ENCODE measurements at regions not wholly inside any gene's neighbourhood (a gene's known extent, or its start where the extent isn't known, plus 50 kb on each side); places are given as distances from the start of the nearest gene placed in this dataset.

GRCh38 chr17:83160443-83161297, 81.3 kb downstream of the METRNL start:
- Mint-ChIP-seq H3K27ac (no peak overlapping the region), H3K4me1 (ENCODE audit: low read depth) (peaks cover 6% of the 10 kb centered on the region), H3K4me3 (no peak overlapping the region), H3K36me3 (ENCODE audit: low read depth) (no peaks in the 10 kb centered on the region), H3K9me3 (no peaks in the 10 kb centered on the region), H3K27me3 (peaks cover 14% of the 10 kb centered on the region)
- no peak for ATAC-seq
- TF ChIP-seq CTCF (IDR thresholded peaks at IDR 0.05): no peak
- CTCF ChIA-PET: no interaction called here
- intact Hi-C loops (cut with micrococcal nuclease): no loop called here
- DNase-seq: no peak
- POLR2A ChIA-PET: no interaction called here

DNA sequence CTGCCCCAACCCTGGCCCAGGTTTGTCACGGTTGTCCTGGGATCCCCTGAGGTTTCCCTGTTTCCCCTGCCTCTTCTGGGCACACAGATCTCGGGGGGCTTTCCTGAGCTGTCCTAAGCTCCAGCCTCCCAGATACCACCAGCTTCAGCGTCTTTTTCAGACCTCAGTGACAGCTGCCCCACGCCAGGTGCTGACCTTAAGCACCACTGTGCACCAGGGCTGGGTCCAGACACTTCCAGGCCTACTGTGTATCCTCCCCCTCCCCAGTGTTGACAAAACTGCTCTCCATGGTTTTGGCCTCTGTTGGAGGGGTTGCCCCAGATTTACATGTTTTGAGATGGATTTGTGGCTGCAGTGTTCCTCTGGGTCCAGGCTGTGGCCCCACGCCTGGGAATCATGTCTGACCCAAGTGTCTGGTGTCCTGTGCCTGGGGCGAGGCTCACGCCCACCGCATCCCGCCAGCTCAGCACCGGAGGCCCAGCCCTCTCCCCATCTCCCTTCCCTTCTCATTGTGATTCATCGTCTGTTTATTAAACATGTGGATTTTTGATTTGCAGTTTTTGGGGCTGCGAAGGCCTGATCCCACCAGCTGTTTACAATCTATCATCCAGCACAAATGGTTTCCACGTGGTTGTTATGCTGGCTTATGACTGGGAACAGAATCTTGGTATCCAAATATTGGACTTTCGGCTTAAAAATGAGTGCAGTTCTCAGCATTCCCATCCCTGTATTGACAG, 82.1 kb downstream of the METRNL start:
- no peak overlapping the region for H3K27ac Mint-ChIP-seq
- DNase-seq (no peak), ATAC-seq (no peak)
- no peaks in the 10 kb centered on the region for H3K4me1 Mint-ChIP-seq (ENCODE audit: low read depth)
- no peak overlapping the region for H3K4me3 Mint-ChIP-seq
- CTCF ChIA-PET: no interaction called here
- no peaks in the 10 kb centered on the region for H3K36me3 Mint-ChIP-seq (ENCODE audit: low read depth)
- intact Hi-C loops (cut with micrococcal nuclease): no loop called here
- no peak for TF ChIP-seq CTCF (IDR thresholded peaks at IDR 0.05)
- H3K9me3 Mint-ChIP-seq: no peaks in the 10 kb centered on the region
- POLR2A ChIA-PET: interaction anchor here (1.0 kb wide), 1 partner anchor 144 kb away, joined by 3 read pairs; no protein-coding TSS in a partner anchor
- H3K27me3 Mint-ChIP-seq: peaks cover 8% of the 10 kb centered on the region

DNA sequence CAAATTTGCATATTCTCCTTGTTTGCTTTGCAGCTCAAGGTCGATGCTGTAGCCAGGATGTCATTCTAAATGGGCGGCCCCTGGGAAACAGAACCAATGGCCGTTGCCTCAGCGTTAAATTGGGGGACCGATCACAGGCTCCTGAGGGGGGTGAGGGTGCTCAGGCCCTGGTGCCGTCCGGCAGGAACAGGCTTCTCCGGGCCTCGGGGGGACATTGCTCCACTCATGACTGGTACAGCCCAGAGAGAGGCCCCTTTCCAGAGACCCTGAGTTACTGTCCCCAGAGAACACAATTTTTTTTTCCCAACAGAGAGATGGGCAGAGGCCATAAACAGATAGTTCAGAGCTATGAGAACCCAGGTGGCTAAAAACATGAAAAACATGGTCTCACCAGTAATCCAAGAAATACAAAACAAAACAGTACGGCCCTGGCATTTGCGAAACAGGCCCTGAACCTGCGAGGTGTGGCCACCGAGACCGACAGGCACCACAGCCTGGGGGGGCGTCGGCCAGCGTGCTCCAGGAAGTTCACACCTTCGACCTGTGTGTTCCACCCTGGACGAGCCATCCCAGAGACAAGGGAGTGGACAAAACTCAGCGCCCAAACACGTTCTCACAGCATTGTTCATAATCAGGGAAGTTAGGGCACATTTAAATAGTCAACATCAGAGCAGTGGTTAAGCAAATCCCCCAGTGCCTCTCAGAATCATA, 82.8 kb downstream of the METRNL start:
- Mint-ChIP-seq H3K9me3 (peaks cover 4% of the 10 kb centered on the region), H3K36me3 (ENCODE audit: low read depth) (no peaks in the 10 kb centered on the region), H3K4me1 (ENCODE audit: low read depth) (no peaks in the 10 kb centered on the region), H3K27ac (no peak overlapping the region), H3K4me3 (no peak overlapping the region), H3K27me3 (peaks cover 13% of the 10 kb centered on the region)
- no peak for ATAC-seq
- POLR2A ChIA-PET: interaction anchor here (1.0 kb wide), 1 partner anchor 145 kb away, joined by 3 read pairs; no protein-coding TSS in a partner anchor
- intact Hi-C loops (cut with micrococcal nuclease): no loop called here
- CTCF ChIA-PET: no interaction called here
- no peak for TF ChIP-seq CTCF (IDR thresholded peaks at IDR 0.05)
- no peak for DNase-seq

GRCh38 chr17:83164490-83164889, 85.1 kb downstream of the METRNL start:
- no peak for TF ChIP-seq CTCF (IDR thresholded peaks at IDR 0.05)
- Mint-ChIP-seq H3K4me3 (no peak overlapping the region), H3K4me1 (ENCODE audit: low read depth) (no peaks in the 10 kb centered on the region), H3K27ac (no peak overlapping the region), H3K36me3 (ENCODE audit: low read depth) (no peaks in the 10 kb centered on the region), H3K27me3 (peaks cover 16% of the 10 kb centered on the region), H3K9me3 (peaks cover 6% of the 10 kb centered on the region)
- intact Hi-C loops (cut with micrococcal nuclease): no loop called here
- ChIA-PET POLR2A (no interaction called here), CTCF (no interaction called here)
- DNase-seq (no peak), ATAC-seq (no peak)

Measured in activated CD8-positive, alpha-beta T cell treated with anti-CD3 and anti-CD28 coated beads for 36 hours (primary cell).